ENCODE measurements at regions not wholly inside any gene's neighbourhood (a gene's known extent, or its start where the extent isn't known, plus 50 kb on each side); places are given as distances from the start of the nearest gene placed in this dataset.

- intact Hi-C loops (cut with micrococcal nuclease) = no loop called here
Measured at GRCh38 chrX:39577985-39578869, 519.5 kb downstream of the BCOR start.

DNA sequence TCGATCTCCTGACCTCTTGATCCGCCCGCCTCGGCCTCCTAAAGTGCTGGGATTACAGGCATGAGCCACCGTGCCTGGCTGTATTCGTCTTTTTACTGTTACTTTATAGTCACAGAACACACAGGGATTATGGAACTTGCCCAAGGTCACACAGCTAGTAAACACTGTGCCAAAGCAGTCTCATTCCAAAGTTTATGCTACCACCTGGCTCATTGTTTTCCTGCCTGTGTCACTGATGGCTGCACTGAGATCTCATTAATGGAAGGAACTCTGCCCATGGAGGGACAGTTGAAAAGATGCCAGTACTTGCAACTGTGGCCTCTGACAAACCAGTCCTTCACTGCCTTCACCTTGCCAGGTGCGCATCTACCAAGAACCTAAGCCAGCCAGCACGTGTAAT, 517.7 kb downstream of the BCOR start:
- intact Hi-C loops (cut with micrococcal nuclease) = no loop called here

- intact Hi-C loops (cut with micrococcal nuclease) = no loop called here
Measured at GRCh38 chrX:39581411-39581810, 516.3 kb downstream of the BCOR start.

DNA sequence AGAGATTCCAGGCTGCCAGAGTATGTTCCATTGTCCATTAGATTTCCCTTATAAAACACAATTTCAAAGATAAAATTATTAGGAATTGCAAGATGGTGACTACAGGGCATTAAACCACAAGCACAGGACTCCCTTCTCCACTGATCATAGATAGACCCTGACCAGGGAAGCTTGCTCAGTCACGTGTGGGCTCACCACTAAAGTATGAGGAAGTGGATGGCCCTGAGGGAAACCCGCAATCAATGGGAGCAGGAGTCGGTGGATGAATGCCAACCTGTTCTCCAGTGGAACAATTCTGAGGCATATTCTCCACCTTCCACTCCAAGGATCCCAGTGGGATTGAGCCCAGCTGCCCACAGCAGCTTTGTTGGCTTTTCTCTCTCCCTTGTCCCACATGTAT, 515.7 kb downstream of the BCOR start:
- intact Hi-C loops (cut with micrococcal nuclease) = no loop called here

GRCh38 chrX:39582976-39583375, 514.8 kb downstream of the BCOR start:
- intact Hi-C loops (cut with micrococcal nuclease) = no loop called here

GRCh38 chrX:39585808-39586207, 511.9 kb downstream of the BCOR start:
- intact Hi-C loops (cut with micrococcal nuclease) = no loop called here

DNA sequence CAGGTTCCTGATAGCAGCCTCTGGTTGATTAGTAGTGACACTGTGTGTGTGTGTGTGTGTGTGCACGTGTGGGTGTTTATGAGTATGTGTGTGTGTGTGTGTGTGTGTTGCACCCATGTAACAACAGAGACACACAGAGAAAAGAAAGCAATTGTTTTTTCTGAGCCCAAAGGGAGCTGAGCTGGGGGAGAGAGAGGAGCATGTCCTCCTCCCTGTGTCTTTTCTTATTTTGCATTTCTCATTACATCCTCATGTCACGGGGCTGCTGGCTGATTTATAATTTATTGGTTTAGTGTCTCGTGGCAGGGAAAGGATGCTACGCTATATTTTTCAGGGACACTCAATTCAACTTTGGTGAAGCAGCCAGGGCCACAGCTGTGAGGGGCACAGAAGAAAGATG, 511.4 kb downstream of the BCOR start:
- intact Hi-C loops (cut with micrococcal nuclease) = no loop called here

GRCh38 chrX:39591099-39591498, 506.7 kb downstream of the BCOR start:
- intact Hi-C loops (cut with micrococcal nuclease) = no loop called here

- intact Hi-C loops (cut with micrococcal nuclease) = no loop called here
Measured at GRCh38 chrX:39592776-39593175, 505.0 kb downstream of the BCOR start.

GRCh38 chrX:39595977-39596376, 501.8 kb downstream of the BCOR start:
- intact Hi-C loops (cut with micrococcal nuclease) = no loop called here

DNA sequence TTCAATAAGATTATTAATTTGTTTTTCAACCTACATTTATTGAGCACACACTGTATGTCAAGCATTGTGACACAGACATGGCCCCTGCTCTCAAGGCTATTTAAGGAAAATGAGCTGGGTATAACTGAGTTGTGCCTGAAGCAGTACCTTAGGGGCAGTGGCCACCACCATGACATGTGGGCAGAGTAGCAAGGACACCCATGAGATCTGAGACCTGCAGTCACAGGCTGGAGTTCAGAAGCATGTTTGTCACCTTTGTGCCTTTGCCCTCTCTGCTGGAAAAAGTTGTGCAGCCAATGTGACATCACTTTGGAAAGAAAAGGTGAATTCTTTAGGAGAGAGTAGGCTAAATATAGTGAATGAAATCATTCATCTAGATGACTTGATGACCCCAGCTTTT, 501.3 kb downstream of the BCOR start:
- intact Hi-C loops (cut with micrococcal nuclease) = no loop called here

- intact Hi-C loops (cut with micrococcal nuclease) = no loop called here
Measured at GRCh38 chrX:39599339-39599738, 498.4 kb downstream of the BCOR start.

- intact Hi-C loops (cut with micrococcal nuclease) = no loop called here
Measured at GRCh38 chrX:39600222-39600621, 497.5 kb downstream of the BCOR start.

GRCh38 chrX:39601231-39602177, 496.3 kb downstream of the BCOR start:
- intact Hi-C loops (cut with micrococcal nuclease) = no loop called here

GRCh38 chrX:39602195-39602594, 495.6 kb downstream of the BCOR start:
- intact Hi-C loops (cut with micrococcal nuclease) = no loop called here

GRCh38 chrX:39603230-39603629, 494.5 kb downstream of the BCOR start:
- intact Hi-C loops (cut with micrococcal nuclease) = no loop called here

- intact Hi-C loops (cut with micrococcal nuclease) = no loop called here
Measured at GRCh38 chrX:39605183-39605582, 492.6 kb downstream of the BCOR start.

GRCh38 chrX:39605866-39606265, 491.9 kb downstream of the BCOR start:
- intact Hi-C loops (cut with micrococcal nuclease) = no loop called here

- intact Hi-C loops (cut with micrococcal nuclease) = no loop called here
Measured at GRCh38 chrX:39609941-39610340, 487.8 kb downstream of the BCOR start.

DNA sequence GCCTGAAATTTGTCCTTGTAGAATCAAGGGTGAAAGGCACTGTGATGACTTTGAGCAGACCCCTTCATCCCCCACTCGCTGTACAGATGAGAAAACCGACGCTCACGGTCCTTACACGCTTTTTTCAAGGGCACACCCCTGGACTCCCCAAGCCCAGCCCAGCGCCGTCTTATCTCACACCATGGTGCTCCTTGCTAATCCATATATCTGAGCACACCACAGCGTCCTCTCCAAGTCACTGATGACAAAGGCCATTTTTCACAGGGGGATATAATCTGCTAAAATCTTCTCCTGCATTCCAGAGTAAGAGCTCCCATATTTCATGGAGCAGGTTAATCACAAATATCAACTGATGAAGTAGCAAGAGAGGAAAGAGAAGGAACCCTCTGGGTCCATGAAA, 486.3 kb downstream of the BCOR start:
- intact Hi-C loops (cut with micrococcal nuclease) = no loop called here

- intact Hi-C loops (cut with micrococcal nuclease) = no loop called here
Measured at GRCh38 chrX:39613482-39613995, 484.2 kb downstream of the BCOR start.
